Heart left ventricle (tissue), 16 donors: ENCODE measurements at regions not wholly inside any gene's neighbourhood (a gene's known extent, or its start where the extent isn't known, plus 50 kb on each side); places are given as distances from the start of the nearest gene placed in this dataset.

Experiments
- ATAC-seq, 4 donors: fragments of 200-7000 bp; cut with Tn5 transposase; one replicate each; pipeline ENCODE4 v1.9.1; 2020 to 2022; ENCODE audit warnings: moderate library complexity in 4 of 4, mild to moderate bottlenecking in 3 of 4, moderate number of reproducible peaks in 1 of 4
- DNase-seq, 5 donors: peaks; one replicate each; pipeline ENCODE4 v3.0.0-alpha.2; 2020
- H3K27ac ChIP-seq, 12 donors: fragments of 200-600 bp; sonication (generic) in 4 of 12; one replicate each; pipeline versions ENCODE4 v1.5.0 to v1.8.0; 2016 to 2022; ENCODE audit warnings: mild to moderate bottlenecking in 2 of 12
- H3K27me3 ChIP-seq, 9 donors: fragments of 200-600 bp; sonication (generic) in 2 of 9; one replicate each; pipeline versions ENCODE4 v1.5.1 to v1.8.0; 2016 to 2022; ENCODE audit warnings: mild to moderate bottlenecking in 3 of 9
- H3K36me3 ChIP-seq, 9 donors: fragments of 200-600 bp; sonication (generic) in 2 of 9; one replicate each; pipeline versions ENCODE4 v1.5.0 to v1.8.0; 2018 to 2022; ENCODE audit warnings: mild to moderate bottlenecking in 2 of 9
- H3K4me1 ChIP-seq, 12 donors: fragments of 200-600 bp; sonication (generic) in 4 of 12; one replicate each; pipeline versions ENCODE4 v1.5.0 to v1.8.0; 2016 to 2022; ENCODE audit warnings: mild to moderate bottlenecking in 3 of 12
- H3K4me3 ChIP-seq, 12 donors: fragments of 200-600 bp; sonication (generic) in 4 of 12; one replicate each; pipeline versions ENCODE4 v1.5.0 to v1.8.0; 2017 to 2022; ENCODE audit warnings: mild to moderate bottlenecking in 9 of 12, moderate library complexity in 4 of 12
- H3K9me3 ChIP-seq, 12 donors: fragments of 200-600 bp; sonication (generic) in 4 of 12; one replicate each; pipeline versions ENCODE4 v1.5.0 to v1.8.0; 2016 to 2022; ENCODE audit warnings: mild to moderate bottlenecking in 1 of 12
- CTCF ChIP-seq, 12 donors: fragments of 200-600 bp; sonication (generic) in 4 of 12; IDR thresholded peaks; one replicate each; pipeline versions ENCODE4 v1.5.0 to v1.8.0; 2018 to 2022; ENCODE audit warnings: antibody characterized with exemption in 12 of 12, mild to moderate bottlenecking in 5 of 12
- POLR2A ChIP-seq, 2 donors: fragments of 450-650 bp; IDR thresholded peaks; one replicate each; pipeline ENCODE4 v1.6.1; 2017; ENCODE audit warnings: antibody characterized with exemption in 2 of 2, mild to moderate bottlenecking in 2 of 2, moderate library complexity in 2 of 2
- WGBS, 4 donors: extraction: QIAGEN DNeasy Blood & Tissue Kit in 2 of 4; methylation state at CpG; one replicate each; pipeline versions ENCODE4 v1.1.5 to v1.1.7; 2013 to 2018; 5-methylcytosine and 5-hydroxymethylcytosine counted together
- intact Hi-C, 10 donors: fragments of 100-400 bp; cut with DNase I; formaldehyde crosslinking; loops; one replicate each; pipeline versions ENCODE4 v1.11.1 to v1.14.2; 2022
- donor health status: ischemic (EF 13 %, LVEDD 7.1; RV severe dilation, severe dysfunction).
- donor health status: healthy with polysubstance abuse.
- donor health status: DM: no; HTN: yes; CAD: no.
- donor health status: DM: no; HTN: no; CAD: no.
- donor health status: ischemic (EF 25% LVEDD 6.9; RV normal size, moderate dysfunction).
- donor health status: ischemic (EF 25% LVEDD 5.7; RV mildly dilated, moderate dysfunction).
- donor health status: healthy.
- donor health status: DM: yes; HTN: yes; CAD: no.
- donor health status: ischemic (EF 35%, LVEDD 5.7; RV mildly dilated, moderate dysfunction).
- donor health status: nonischemic (EF 11% LVEDD 7.7; RV severe dilation, severe dysfunction).
- donor health status: DM: yes; HTN: yes; CAD: no.
- donor health status: PGD.
- donor health status: ischemic (EF 29% LVEDD 5.4; RV normal size, mild dysfunction).
- donor health status: nonischemic (EF 23%, LVEDD 6.1; RV moderate dilation, normal function).

GRCh38 chr3:22156868-22157267, 405.9 kb upstream of the ZNF385D start:
- TF ChIP-seq POLR2A (IDR thresholded peaks at IDR 0.05) (no peak), CTCF (IDR thresholded peaks at IDR 0.05) (no peak)
- WGBS, 4 donors, result 62 to 76% (median 63%) methylated on average over 2 of the region's 2 CpGs
- no peak for ATAC-seq

GRCh38 chr3:22157848-22158247, 406.8 kb upstream of the ZNF385D start:
- Histone ChIP-seq H3K9me3 (no peaks in the 10 kb centered on the region), H3K36me3 (no peaks in the 10 kb centered on the region), H3K4me3 (no peak overlapping the region), H3K4me1 (no peaks in the 10 kb centered on the region), H3K27me3 (no peaks in the 10 kb centered on the region), H3K27ac (no peak overlapping the region)
- intact Hi-C loops, result no loop called here
- no peak for ATAC-seq
- 89 to 91% (median 90%) methylated on average over 4 of the region's 4 CpGs for WGBS, 4 donors
- no peak for DNase-seq
- TF ChIP-seq CTCF (IDR thresholded peaks at IDR 0.05) (no peak), POLR2A (IDR thresholded peaks at IDR 0.05) (no peak)

More at GRCh38 chr3:22156868-22157267, 405.9 kb upstream of the ZNF385D start:
- Histone ChIP-seq H3K9me3 (no peaks in the 10 kb centered on the region), H3K36me3 (no peaks in the 10 kb centered on the region), H3K4me3 (no peak overlapping the region), H3K27me3 (no peaks in the 10 kb centered on the region), H3K4me1 (no peaks in the 10 kb centered on the region), H3K27ac (no peak overlapping the region)
- DNase-seq, result no peak
- intact Hi-C loops, result no loop called here

- Histone ChIP-seq H3K36me3 (no peaks in the 10 kb centered on the region), H3K9me3 (no peaks in the 10 kb centered on the region), H3K27ac (no peak overlapping the region), H3K4me3 (no peak overlapping the region), H3K27me3 (no peaks in the 10 kb centered on the region), H3K4me1 (no peaks in the 10 kb centered on the region)
- intact Hi-C loops, result no loop called here
- WGBS, 4 donors, result 65 to 76% (median 71%) methylated on average over 5 of the region's 5 CpGs
- no peak for TF ChIP-seq POLR2A (IDR thresholded peaks at IDR 0.05)
- TF ChIP-seq CTCF (IDR thresholded peaks at IDR 0.05), result no peak
- DNase-seq (no peak), ATAC-seq (no peak)
Measured at GRCh38 chr3:22159004-22159695, 408.1 kb upstream of the ZNF385D start.

GRCh38 chr3:22161315-22161714, 410.3 kb upstream of the ZNF385D start:
- DNase-seq (no peak), ATAC-seq (no peak)
- no peak overlapping the region for H3K4me3 ChIP-seq
- no peak overlapping the region for H3K27ac ChIP-seq
- H3K9me3 ChIP-seq, result no peaks in the 10 kb centered on the region
- no peaks in the 10 kb centered on the region for H3K4me1 ChIP-seq
- TF ChIP-seq CTCF (IDR thresholded peaks at IDR 0.05) (no peak), POLR2A (IDR thresholded peaks at IDR 0.05) (no peak)
- intact Hi-C loops, result no loop called here
- H3K36me3 ChIP-seq, result no peaks in the 10 kb centered on the region
- H3K27me3 ChIP-seq, result no peaks in the 10 kb centered on the region
